Naive thymus-derived CD4-positive, alpha-beta T cell (primary cell): ENCODE measurements at regions not wholly inside any gene's neighbourhood (a gene's known extent, or its start where the extent isn't known, plus 50 kb on each side); places are given as distances from the start of the nearest gene placed in this dataset.

Source experiments
- ATAC-seq: fragments of 150-1000 bp; cut with Tn5 transposase; 2 replicates; pipeline ENCODE4 v1.10.0; 2021; ENCODE audit warnings: mild to moderate bottlenecking, moderate library complexity
- CTCF ChIA-PET: fragments of 350-600 bp; sonication (Branson Sonifier 250); formaldehyde crosslinking; loops from one replicate; lab custom pipeline; 2021; ENCODE audit warnings: antibody characterized with exemption; lab: Charles Lee
- POLR2A ChIA-PET: fragments of 350-600 bp; sonication (Branson Sonifier 250); formaldehyde crosslinking; loops from one replicate; lab custom pipeline; 2021; ENCODE audit warnings: antibody characterized with exemption, inconsistent platforms; lab: Charles Lee
- DNase-seq, 9 donors: peaks; one replicate each; pipeline versions ENCODE4 v3.0.0 to v3.0.0-alpha.2; 2020 to 2022; ENCODE audit warnings: mixed read lengths in 1 of 9
- H3K27ac ChIP-seq: one replicate; pipeline ENCODE4 v1.7.0; 2013; ENCODE audit warnings: mild to moderate bottlenecking, low read depth, low read length, moderate library complexity
- H3K27me3 ChIP-seq, 2 donors: one replicate each; pipeline ENCODE4 v1.7.0; 2013; ENCODE audit warnings: low read length in 2 of 2, mild to moderate bottlenecking in 2 of 2, moderate library complexity in 2 of 2; ENCODE audit not compliant: control insufficient read depth in 2 of 2, insufficient read depth in 2 of 2
- H3K36me3 ChIP-seq, 3 experiments: 1 replicate in 2 of 3; 2 replicates in 1 of 3; pipeline ENCODE4 v1.7.0; 2013; ENCODE audit warnings: low read length in 3 of 3, mild to moderate bottlenecking in 3 of 3, moderate library complexity in 1 of 3; ENCODE audit not compliant: insufficient read depth in 3 of 3, control insufficient read depth in 2 of 3
- H3K4me1 ChIP-seq, 2 donors: one replicate each; pipeline ENCODE4 v1.7.0; 2013; ENCODE audit warnings: low read length in 2 of 2, mild to moderate bottlenecking in 2 of 2, moderate library complexity in 1 of 2; ENCODE audit not compliant: control insufficient read depth in 2 of 2, insufficient read depth in 2 of 2
- H3K4me3 ChIP-seq: 2 replicates; pipeline ENCODE4 v1.7.0; 2013; ENCODE audit warnings: mild to moderate bottlenecking, low read length
- H3K9me3 ChIP-seq, 3 experiments: 1 replicate in 2 of 3; 2 replicates in 1 of 3; pipeline ENCODE4 v1.7.0; 2013; ENCODE audit warnings: low read length in 3 of 3; ENCODE audit not compliant: control insufficient read depth in 2 of 3
- H3K27ac Mint-ChIP-seq, 9 donors: one replicate each; pipeline ENCODE4 v1.8.0; 2020 to 2022; ENCODE audit warnings: mixed read lengths in 9 of 9, mild to moderate bottlenecking in 8 of 9, moderate library complexity in 5 of 9, inconsistent platforms in 2 of 9
- H3K27me3 Mint-ChIP-seq, 5 donors: one replicate each; pipeline ENCODE4 v1.8.0; 2021 to 2022; ENCODE audit warnings: mixed read lengths in 5 of 5, mild to moderate bottlenecking in 1 of 5
- H3K36me3 Mint-ChIP-seq, 5 donors: one replicate each; pipeline ENCODE4 v1.8.0; 2020 to 2022; ENCODE audit warnings: mixed read lengths in 5 of 5, mild to moderate bottlenecking in 3 of 5, inconsistent platforms in 1 of 5
- H3K4me1 Mint-ChIP-seq, 7 donors: one replicate each; pipeline ENCODE4 v1.8.0; 2020 to 2022; ENCODE audit warnings: mixed read lengths in 7 of 7, mild to moderate bottlenecking in 3 of 7, inconsistent platforms in 1 of 7
- H3K4me3 Mint-ChIP-seq, 10 donors: one replicate each; pipeline ENCODE4 v1.8.0; 2020 to 2022; ENCODE audit warnings: mild to moderate bottlenecking in 10 of 10, mixed read lengths in 10 of 10, moderate library complexity in 6 of 10, inconsistent platforms in 2 of 10
- H3K9me3 Mint-ChIP-seq, 11 donors: one replicate each; pipeline ENCODE4 v1.8.0; 2020 to 2022; ENCODE audit warnings: mixed read lengths in 11 of 11, mild to moderate bottlenecking in 4 of 11, inconsistent platforms in 1 of 11, moderate library complexity in 1 of 11
- intact Hi-C, 2 donors: fragments of 100-400 bp; cut with micrococcal nuclease; formaldehyde crosslinking; loops; one replicate each; pipeline ENCODE4 v1.15.1; 2023

- POLR2A ChIA-PET, result no interaction called here
Observed at GRCh38 chr18:22684268-22684667, 248.9 kb upstream of the RBBP8 start.

DNA sequence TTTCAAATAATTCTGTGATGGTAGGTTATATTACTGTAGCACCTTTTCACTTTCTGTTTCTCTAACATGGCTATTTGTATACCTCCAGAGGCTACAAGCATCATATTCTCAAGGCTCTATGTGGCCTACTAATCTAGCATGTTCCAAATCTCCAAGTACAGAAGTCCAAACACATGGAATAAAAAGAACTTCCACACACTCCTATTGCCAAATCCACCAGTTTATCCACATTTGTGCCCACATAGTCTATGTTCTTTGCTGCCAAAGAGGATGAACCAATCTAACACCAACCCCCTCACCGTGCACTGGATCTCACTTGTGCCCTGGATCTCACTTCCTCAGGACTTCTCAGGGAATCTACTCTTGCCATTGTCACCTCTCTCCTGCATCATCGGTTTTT, 247.3 kb upstream of the RBBP8 start:
- Mint-ChIP-seq H3K27ac (no peak overlapping the region), H3K36me3 (no peaks in the 10 kb centered on the region), H3K4me1 (no peaks in the 10 kb centered on the region), H3K9me3 (peaks cover 0 to 3% (median 0%) of the 10 kb centered on the region in 11 donors), H3K27me3 (peaks cover 0 to 14% (median 12%) of the 10 kb centered on the region in 5 donors), H3K4me3 (no peak overlapping the region)
- POLR2A ChIA-PET, result no interaction called here
- no peaks in the 10 kb centered on the region for H3K9me3 ChIP-seq
- ATAC-seq (no peak), DNase-seq (no peak)
- H3K36me3 ChIP-seq, result no peaks in the 10 kb centered on the region
- CTCF ChIA-PET, result no interaction called here
- H3K27me3 ChIP-seq, result no peaks in the 10 kb centered on the region
- intact Hi-C loops, result no loop called here
- H3K4me3 ChIP-seq, result no peak overlapping the region
- H3K27ac ChIP-seq, result no peak overlapping the region
- H3K4me1 ChIP-seq, result no peaks in the 10 kb centered on the region

More at GRCh38 chr18:22684268-22684667, 248.9 kb upstream of the RBBP8 start:
- Histone ChIP-seq H3K27me3 (no peaks in the 10 kb centered on the region), H3K27ac (no peak overlapping the region), H3K4me3 (no peak overlapping the region), H3K9me3 (no peaks in the 10 kb centered on the region), H3K36me3 (no peaks in the 10 kb centered on the region), H3K4me1 (no peaks in the 10 kb centered on the region)
- no peak for ATAC-seq
- Mint-ChIP-seq H3K27me3 (peaks cover 0 to 14% (median 12%) of the 10 kb centered on the region in 5 donors), H3K9me3 (peaks cover 0 to 3% (median 0%) of the 10 kb centered on the region in 11 donors), H3K4me3 (no peak overlapping the region), H3K27ac (no peak overlapping the region), H3K4me1 (no peaks in the 10 kb centered on the region), H3K36me3 (no peaks in the 10 kb centered on the region)
- CTCF ChIA-PET, result no interaction called here
- no peak for DNase-seq
- intact Hi-C loops, result no loop called here

DNA sequence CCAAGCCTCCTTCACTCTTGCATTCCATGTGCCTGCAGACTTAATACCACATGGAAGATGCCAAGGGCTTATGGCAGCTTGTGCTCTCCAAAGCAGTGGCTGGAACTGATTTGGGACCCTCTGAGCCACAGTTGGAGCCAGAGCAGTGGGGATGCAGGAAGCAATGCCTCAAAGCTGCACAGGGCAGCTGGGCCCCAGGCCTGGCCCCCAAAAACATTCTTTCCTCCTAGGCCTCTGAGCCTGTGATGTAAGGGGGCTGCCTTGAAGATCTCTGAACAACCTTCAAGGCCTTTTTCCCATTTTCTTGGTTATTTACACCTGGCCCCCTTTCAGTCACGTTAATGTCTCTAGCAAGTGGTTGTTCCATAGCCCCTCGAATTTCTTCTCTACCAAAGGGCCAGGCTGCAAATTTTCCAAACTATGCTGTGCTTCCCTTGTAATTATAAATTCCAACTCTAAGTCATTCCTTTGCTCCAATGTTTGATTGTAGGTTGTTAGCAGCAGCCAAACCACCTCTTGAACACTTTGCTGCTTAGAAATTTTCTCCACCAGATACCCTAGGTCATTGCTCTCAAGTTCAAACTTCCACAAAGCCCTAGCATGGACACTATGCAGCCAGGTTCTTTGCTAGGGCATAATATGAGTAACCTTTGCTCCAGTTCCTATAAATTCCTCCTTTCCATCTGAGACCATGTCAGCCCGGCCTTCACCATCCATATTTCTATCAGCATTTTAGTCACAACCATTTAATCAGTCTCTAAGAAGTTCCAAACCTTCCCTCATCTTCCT, 245.0 kb upstream of the RBBP8 start:
- Histone ChIP-seq H3K27me3 (no peaks in the 10 kb centered on the region), H3K9me3 (no peaks in the 10 kb centered on the region), H3K4me3 (no peak overlapping the region), H3K36me3 (no peaks in the 10 kb centered on the region), H3K27ac (no peak overlapping the region), H3K4me1 (no peaks in the 10 kb centered on the region)
- intact Hi-C loops, result no loop called here
- Mint-ChIP-seq H3K4me1 (no peaks in the 10 kb centered on the region), H3K9me3 (peaks cover 0 to 3% (median 0%) of the 10 kb centered on the region in 11 donors), H3K36me3 (no peaks in the 10 kb centered on the region), H3K27me3 (peaks cover 0 to 14% (median 5%) of the 10 kb centered on the region in 5 donors), H3K27ac (no peak overlapping the region), H3K4me3 (no peak overlapping the region)
- no peak for ATAC-seq
- CTCF ChIA-PET, result no interaction called here
- DNase-seq, result no peak
- POLR2A ChIA-PET, result no interaction called here

GRCh38 chr18:22688877-22689496, 244.1 kb upstream of the RBBP8 start:
- H3K4me1 Mint-ChIP-seq, result no peaks in the 10 kb centered on the region
- H3K27ac ChIP-seq, result no peak overlapping the region
- CTCF ChIA-PET, result no interaction called here

GRCh38 chr18:22689712-22690111, 243.4 kb upstream of the RBBP8 start:
- no peaks in the 10 kb centered on the region for H3K9me3 ChIP-seq
- no peaks in the 10 kb centered on the region for H3K27me3 ChIP-seq
- Mint-ChIP-seq H3K4me3 (no peak overlapping the region), H3K4me1 (no peaks in the 10 kb centered on the region), H3K36me3 (no peaks in the 10 kb centered on the region), H3K27me3 (peaks cover 0 to 7% (median 5%) of the 10 kb centered on the region in 5 donors), H3K9me3 (peaks cover 0 to 3% (median 0%) of the 10 kb centered on the region in 11 donors), H3K27ac (no peak overlapping the region)
- H3K4me1 ChIP-seq, result no peaks in the 10 kb centered on the region
- H3K36me3 ChIP-seq, result no peaks in the 10 kb centered on the region
- intact Hi-C loops, result no loop called here
- POLR2A ChIA-PET, result no interaction called here
- DNase-seq (no peak), ATAC-seq (no peak)
- H3K4me3 ChIP-seq, result no peak overlapping the region
- H3K27ac ChIP-seq, result no peak overlapping the region
- CTCF ChIA-PET, result no interaction called here

More at GRCh38 chr18:22688877-22689496, 244.1 kb upstream of the RBBP8 start:
- no peak overlapping the region for H3K27ac Mint-ChIP-seq
- intact Hi-C loops, result no loop called here
- no peak for DNase-seq
- H3K4me3 ChIP-seq, result no peak overlapping the region
- H3K9me3 ChIP-seq, result no peaks in the 10 kb centered on the region
- no peaks in the 10 kb centered on the region for H3K36me3 ChIP-seq
- no peaks in the 10 kb centered on the region for H3K36me3 Mint-ChIP-seq
- no peak overlapping the region for H3K4me3 Mint-ChIP-seq
- no peak for ATAC-seq
- no peaks in the 10 kb centered on the region for H3K27me3 ChIP-seq
- H3K9me3 Mint-ChIP-seq, result peaks cover 0 to 3% (median 0%) of the 10 kb centered on the region in 11 donors
- POLR2A ChIA-PET, result no interaction called here
- H3K27me3 Mint-ChIP-seq, result peaks cover 0 to 13% (median 5%) of the 10 kb centered on the region in 5 donors
- no peaks in the 10 kb centered on the region for H3K4me1 ChIP-seq

- ChIA-PET POLR2A (no interaction called here), CTCF (no interaction called here)
- no peaks in the 10 kb centered on the region for H3K4me1 Mint-ChIP-seq
- Histone ChIP-seq H3K36me3 (no peaks in the 10 kb centered on the region), H3K9me3 (no peaks in the 10 kb centered on the region), H3K27me3 (no peaks in the 10 kb centered on the region), H3K4me1 (no peaks in the 10 kb centered on the region), H3K27ac (no peak overlapping the region), H3K4me3 (no peak overlapping the region)
- H3K27me3 Mint-ChIP-seq, result peaks cover 0 to 7% (median 5%) of the 10 kb centered on the region in 5 donors
- ATAC-seq (no peak), DNase-seq (no peak)
- peaks cover 0 to 3% (median 0%) of the 10 kb centered on the region in 11 donors for H3K9me3 Mint-ChIP-seq
- H3K4me3 Mint-ChIP-seq, result no peak overlapping the region
- no peak overlapping the region for H3K27ac Mint-ChIP-seq
- intact Hi-C loops, result no loop called here
- no peaks in the 10 kb centered on the region for H3K36me3 Mint-ChIP-seq
Observed at GRCh38 chr18:22690556-22690955, 242.6 kb upstream of the RBBP8 start.
